Trophoblast cell (in vitro differentiated cells and primary cell): ENCODE measurements at regions not wholly inside any gene's neighbourhood (a gene's known extent, or its start where the extent isn't known, plus 50 kb on each side); places are given as distances from the start of the nearest gene placed in this dataset.
A peak's percentile ranks its signal among the peaks of the same experiment; 100 is the strongest.

ENCODE experiments used
- DNase-seq, 2 donors: peaks; one replicate each; pipeline ENCODE4 v3.0.0-alpha.2; 2016
- H2AFZ ChIP-seq: 2 replicates; pipeline ENCODE4 v1.6.1; 2013; ENCODE audit warnings: low read length, moderate library complexity, mild to moderate bottlenecking; ENCODE audit not compliant: insufficient read depth, poor library complexity
- H2AK5ac ChIP-seq: 2 replicates; pipeline ENCODE4 v1.6.1; 2013; ENCODE audit warnings: mild to moderate bottlenecking, low read length
- H2BK120ac ChIP-seq: 2 replicates; pipeline ENCODE4 v1.6.1; 2013; ENCODE audit warnings: low read length, mild to moderate bottlenecking, moderate library complexity; ENCODE audit not compliant: insufficient read depth, poor library complexity
- H2BK12ac ChIP-seq: 2 replicates; pipeline ENCODE4 v1.6.1; 2013; ENCODE audit warnings: mild to moderate bottlenecking, low read length, moderate library complexity
- H2BK5ac ChIP-seq: 2 replicates; pipeline ENCODE4 v1.6.1; 2013; ENCODE audit warnings: low read length, low read depth, moderate library complexity, mild to moderate bottlenecking; ENCODE audit not compliant: poor library complexity
- H3K14ac ChIP-seq: 2 replicates; pipeline ENCODE4 v1.6.1; 2013; ENCODE audit warnings: mild to moderate bottlenecking, low read length
- H3K18ac ChIP-seq: 2 replicates; pipeline ENCODE4 v1.6.1; 2013; ENCODE audit warnings: mild to moderate bottlenecking, low read length
- H3K23ac ChIP-seq: 2 replicates; pipeline ENCODE4 v1.6.1; 2013; ENCODE audit warnings: low read length
- H3K27ac ChIP-seq: 2 replicates; pipeline ENCODE4 v1.5.1; 2013; ENCODE audit warnings: low read depth, mild to moderate bottlenecking, inconsistent platforms, low read length, moderate library complexity
- H3K27me3 ChIP-seq: 2 replicates; pipeline ENCODE4 v1.6.1; 2013; ENCODE audit warnings: inconsistent platforms, mild to moderate bottlenecking, low read length, moderate library complexity; ENCODE audit not compliant: insufficient read depth
- H3K36me3 ChIP-seq, 2 experiments: 1 replicate in 1 of 2; 2 replicates in 1 of 2; pipeline ENCODE4 v1.6.1; 2013; ENCODE audit warnings: low read length in 2 of 2, mild to moderate bottlenecking in 2 of 2, moderate library complexity in 1 of 2; ENCODE audit not compliant: insufficient read depth in 2 of 2, control insufficient read depth in 1 of 2
- H3K4ac ChIP-seq: 2 replicates; pipeline ENCODE4 v1.6.1; 2013; ENCODE audit warnings: low read depth, mild to moderate bottlenecking, low read length, moderate library complexity
- H3K4me1 ChIP-seq, 2 experiments: 1 replicate in 1 of 2; 2 replicates in 1 of 2; pipeline ENCODE4 v1.6.1; 2013; ENCODE audit warnings: low read length in 2 of 2, mild to moderate bottlenecking in 2 of 2, moderate library complexity in 1 of 2; ENCODE audit not compliant: insufficient read depth in 2 of 2, control insufficient read depth in 1 of 2
- H3K4me2 ChIP-seq: 2 replicates; pipeline ENCODE4 v1.6.1; 2013; ENCODE audit warnings: inconsistent platforms, mild to moderate bottlenecking, low read length, moderate library complexity
- H3K4me3 ChIP-seq: 2 replicates; pipeline ENCODE4 v1.5.1; 2013; ENCODE audit warnings: mild to moderate bottlenecking, low read depth, low read length, inconsistent platforms
- H3K79me1 ChIP-seq: one replicate; pipeline ENCODE4 v1.6.1; 2013; ENCODE audit warnings: low read length
- H3K79me2 ChIP-seq: 2 replicates; pipeline ENCODE4 v1.6.1; 2013; ENCODE audit warnings: low read length, mild to moderate bottlenecking; ENCODE audit not compliant: control insufficient read depth, insufficient read depth, poor library complexity
- H3K9ac ChIP-seq: 2 replicates; pipeline ENCODE4 v1.6.1; 2013; ENCODE audit warnings: mild to moderate bottlenecking, low read length
- H3K9me3 ChIP-seq: 2 replicates; pipeline ENCODE4 v1.6.1; 2013; ENCODE audit warnings: low read depth, mild to moderate bottlenecking, control low read depth, inconsistent platforms, low read length; ENCODE audit not compliant: insufficient read depth
- H4K12ac ChIP-seq: 2 replicates; pipeline ENCODE4 v1.6.1; 2013; ENCODE audit warnings: low read depth, mild to moderate bottlenecking, low read length, moderate library complexity
- H4K8ac ChIP-seq: 2 replicates; pipeline ENCODE4 v1.6.1; 2013; ENCODE audit warnings: low read depth, mild to moderate bottlenecking, low read length, moderate library complexity
- H4K91ac ChIP-seq: one replicate; pipeline ENCODE4 v1.6.1; 2013; ENCODE audit warnings: low read depth, mild to moderate bottlenecking, low read length, moderate library complexity
- WGBS: extraction: QIAGEN DNeasy Blood & Tissue Kit; methylation state at CpG from one replicate; pipeline ENCODE4 v1.1.7; 2013; ENCODE audit warnings: missing lambda C conversion rate; ENCODE audit not compliant: insufficient read length, insufficient coverage; ENCODE audit errors: extremely low coverage; 5-methylcytosine and 5-hydroxymethylcytosine counted together

DNA sequence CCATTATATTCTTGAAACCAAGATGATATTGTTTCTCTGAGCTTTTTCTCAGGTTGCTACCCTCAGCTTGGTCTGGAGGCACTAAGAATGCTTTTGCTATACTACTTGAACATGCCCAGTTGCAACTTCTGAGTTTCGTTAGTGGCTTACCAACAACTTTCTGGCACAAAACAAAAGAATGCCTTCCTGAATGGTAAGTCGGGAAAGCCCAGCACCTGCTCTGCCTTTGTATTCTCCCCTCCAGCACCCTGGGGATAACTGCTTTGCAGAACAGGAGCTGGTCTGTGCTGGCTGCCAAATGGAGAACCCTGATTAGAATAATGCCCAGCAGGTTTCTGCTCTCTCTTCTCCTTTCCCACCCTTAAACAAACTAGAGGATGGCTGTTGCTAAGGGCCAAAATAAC lies 149.3 kb downstream of the TGFB2 start:
- Histone ChIP-seq H3K79me2 (peaks cover 3% of the 10 kb centered on the region), H4K12ac (no peak overlapping the region)
- no CpG with 5 or more reads among the region's 2 CpGs for WGBS

DNA sequence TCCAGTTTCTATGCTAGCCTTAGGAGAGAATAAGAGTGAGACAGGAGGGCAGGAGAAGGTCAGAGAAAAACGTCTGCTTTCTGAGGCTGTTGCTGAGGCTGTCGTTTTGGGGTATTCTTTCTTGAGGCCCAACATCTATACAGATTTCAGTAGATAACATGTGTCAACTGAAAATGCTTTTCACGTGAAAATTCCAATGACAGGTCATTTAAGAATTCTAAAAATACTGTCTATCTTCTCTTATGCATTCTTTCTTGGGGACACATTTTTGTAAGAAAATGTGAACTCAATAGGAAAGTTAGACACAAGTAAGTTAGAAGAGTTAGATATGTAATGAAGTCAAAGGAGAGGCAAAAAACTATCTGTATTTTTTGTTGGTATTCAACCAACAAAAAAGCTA lies 150.8 kb downstream of the TGFB2 start:
- Histone ChIP-seq H3K27me3 (no peaks in the 10 kb centered on the region), H2BK5ac (peak overlapping the region; percentile 95), H2AK5ac (no peak overlapping the region), H3K36me3 (no peaks in the 10 kb centered on the region), H4K12ac (peak overlapping the region; percentile 7), H4K91ac (peak overlapping the region; percentile 90), H3K14ac (peak overlapping the region; percentile 82), H2BK12ac (peak overlapping the region; percentile 88), H2AFZ (no peak overlapping the region), H3K4ac (peak overlapping the region; percentile 72), H3K27ac (peak overlapping the region; percentile 78), H3K4me2 (no peak overlapping the region), H3K79me1 (peaks cover 36% of the 10 kb centered on the region), H3K4me3 (no peak overlapping the region), H3K18ac (no peak overlapping the region), H3K9me3 (no peaks in the 10 kb centered on the region), H4K8ac (peak overlapping the region; percentile 80), H3K79me2 (peaks cover 3% of the 10 kb centered on the region), H2BK120ac (peak overlapping the region; percentile 87), H3K4me1 (peaks cover 13 to 14% of the 10 kb centered on the region in 2 experiments), H3K23ac (no peak overlapping the region), H3K9ac (no peak overlapping the region)
- DNase-seq = peak in 1 of 2 donors; percentile 80
- no CpG with 5 or more reads among the region's 3 CpGs for WGBS

More for the DNA sequence above, 149.3 kb downstream of the TGFB2 start:
- Histone ChIP-seq H3K36me3 (no peaks in the 10 kb centered on the region), H4K8ac (peak overlapping the region; percentile 72), H3K4me1 (peaks cover 13 to 16% of the 10 kb centered on the region in 2 experiments), H3K14ac (peak overlapping the region; percentile 77), H2BK12ac (peak overlapping the region; percentile 86), H3K9me3 (no peaks in the 10 kb centered on the region), H3K23ac (no peak overlapping the region), H3K79me1 (peaks cover 40% of the 10 kb centered on the region), H2BK120ac (peak overlapping the region; percentile 97), H3K4me3 (no peak overlapping the region), H3K9ac (no peak overlapping the region), H3K18ac (peak overlapping the region; percentile 40), H3K27ac (no peak overlapping the region), H3K4ac (peak overlapping the region; percentile 52), H2AK5ac (peak overlapping the region; percentile 35), H4K91ac (peak overlapping the region; percentile 85), H3K27me3 (no peaks in the 10 kb centered on the region), H3K4me2 (no peak overlapping the region), H2BK5ac (no peak overlapping the region), H2AFZ (no peak overlapping the region)
- peak; percentile 29 to 55 for DNase-seq

DNA sequence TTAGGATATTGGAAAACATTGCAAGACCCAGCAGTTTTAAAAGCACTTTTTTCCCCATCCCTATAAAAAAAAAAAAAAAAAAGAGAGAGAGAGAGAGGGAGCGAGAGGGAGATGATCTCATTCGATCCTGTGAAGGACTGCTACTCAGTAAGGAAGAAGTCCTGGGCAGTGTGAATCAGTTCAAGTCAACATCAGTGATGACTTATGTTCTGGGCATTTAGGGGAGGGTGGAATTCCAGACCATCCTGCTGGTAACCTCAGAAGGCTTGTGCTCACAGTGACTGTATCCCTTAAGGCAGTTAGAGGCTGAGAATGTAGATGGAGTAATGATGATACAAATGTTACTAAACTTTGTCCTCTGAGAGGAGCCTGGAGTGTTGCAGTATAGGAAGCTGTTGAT lies 151.4 kb downstream of the TGFB2 start:
- H3K9me3 ChIP-seq = no peaks in the 10 kb centered on the region
- H3K23ac ChIP-seq = no peak overlapping the region
- H4K91ac ChIP-seq = no peak overlapping the region
- H3K14ac ChIP-seq = no peak overlapping the region
- peaks cover 3% of the 10 kb centered on the region for H3K79me2 ChIP-seq
- H3K27ac ChIP-seq = no peak overlapping the region
- H4K12ac ChIP-seq = no peak overlapping the region
- H3K79me1 ChIP-seq = peaks cover 37% of the 10 kb centered on the region
- no peak overlapping the region for H2AK5ac ChIP-seq
- no peaks in the 10 kb centered on the region for H3K27me3 ChIP-seq
- no peak overlapping the region for H2BK5ac ChIP-seq
- no peak overlapping the region for H4K8ac ChIP-seq
- no peak overlapping the region for H3K18ac ChIP-seq
- no peak overlapping the region for H3K4ac ChIP-seq
- H2BK12ac ChIP-seq = no peak overlapping the region
- no peak overlapping the region for H3K9ac ChIP-seq
- H3K36me3 ChIP-seq = no peaks in the 10 kb centered on the region
- H3K4me3 ChIP-seq = no peak overlapping the region
- no CpG with 5 or more reads among the region's 2 CpGs for WGBS
- no peak overlapping the region for H3K4me2 ChIP-seq
- no peak overlapping the region for H2AFZ ChIP-seq
- H2BK120ac ChIP-seq = no peak overlapping the region
- DNase-seq = peak; percentile 96 to 98
- peaks cover 13 to 14% of the 10 kb centered on the region in 2 experiments for H3K4me1 ChIP-seq

DNA sequence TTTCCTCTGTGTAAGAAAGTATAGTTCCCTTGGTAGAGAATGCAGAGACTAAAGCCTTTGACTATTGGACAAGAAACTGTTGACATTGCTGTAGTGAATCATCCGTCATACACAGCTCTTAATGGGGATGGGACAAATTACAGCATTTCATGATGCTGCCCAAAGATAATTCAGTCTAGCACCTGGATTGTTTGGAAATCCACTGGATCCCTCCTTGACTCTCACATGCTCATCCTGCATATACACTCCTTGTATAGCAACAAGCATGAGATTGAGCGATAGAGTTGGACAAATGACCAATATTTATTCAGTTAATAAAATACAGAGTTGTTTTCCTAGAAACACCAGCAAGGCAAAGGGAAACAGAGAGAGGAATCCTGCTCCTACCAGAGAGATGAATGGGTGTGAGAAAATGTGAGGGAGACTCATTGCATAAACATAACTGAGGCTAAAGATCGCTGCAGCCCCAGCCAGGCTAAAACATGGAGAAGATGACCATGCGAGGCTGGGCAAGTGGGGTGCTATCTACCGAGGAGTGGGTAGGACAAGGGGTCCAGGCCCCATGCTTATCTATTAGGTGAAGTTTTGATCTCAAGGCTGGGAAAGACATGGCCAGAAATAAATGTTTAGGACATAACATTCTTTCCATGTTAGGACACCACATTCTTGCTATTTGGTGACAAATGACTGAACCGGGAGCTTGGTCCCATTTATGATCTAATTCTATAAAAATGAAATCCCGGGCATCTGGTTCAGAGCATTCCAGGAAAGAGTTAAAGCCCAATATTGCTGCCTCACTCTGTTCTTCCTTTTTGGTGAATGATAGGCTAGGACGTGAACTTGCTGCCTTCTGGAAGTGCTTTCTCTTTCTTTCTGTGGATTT lies 153.2 kb downstream of the TGFB2 start:
- peak overlapping the region; percentile 86 for H2BK5ac ChIP-seq
- peak overlapping the region; percentile 97 for H2BK120ac ChIP-seq
- no peaks in the 10 kb centered on the region for H3K36me3 ChIP-seq
- H4K91ac ChIP-seq = peak overlapping the region; percentile 96
- DNase-seq = peak; percentile 74 to 83
- H3K23ac ChIP-seq = no peak overlapping the region
- H3K27ac ChIP-seq = peak overlapping the region; percentile 82
- H3K14ac ChIP-seq = peak overlapping the region; percentile 88
- no peaks in the 10 kb centered on the region for H3K79me2 ChIP-seq
- peak overlapping the region; percentile 32 for H4K12ac ChIP-seq
- H3K9me3 ChIP-seq = no peaks in the 10 kb centered on the region
- no peak overlapping the region for H3K4me2 ChIP-seq
- WGBS = no CpG with 5 or more reads among the region's 8 CpGs
- no peak overlapping the region for H3K9ac ChIP-seq
- no peaks in the 10 kb centered on the region for H3K27me3 ChIP-seq
- H4K8ac ChIP-seq = peak overlapping the region; percentile 89
- H2AK5ac ChIP-seq = peak overlapping the region; percentile 97
- peak overlapping the region; percentile 85 for H3K4ac ChIP-seq
- H3K79me1 ChIP-seq = peaks cover 26% of the 10 kb centered on the region
- peak overlapping the region; percentile 99 for H2BK12ac ChIP-seq
- no peak overlapping the region for H3K4me3 ChIP-seq
- H3K18ac ChIP-seq = peak overlapping the region; percentile 80
- H2AFZ ChIP-seq = peak overlapping the region; percentile 52
- H3K4me1 ChIP-seq = peaks cover 10 to 13% of the 10 kb centered on the region in 2 experiments
